GM23338 (cell line): ENCODE measurements at regions not wholly inside any gene's neighbourhood (a gene's known extent, or its start where the extent isn't known, plus 50 kb on each side); places are given as distances from the start of the nearest gene placed in this dataset.

ENCODE experiments used
- ATAC-seq: fragments of 200-7000 bp; cut with Tn5 transposase; 3 replicates; pipeline ENCODE4 v1.9.1; 2020
- DNase-seq: peaks from one replicate; pipeline ENCODE4 v3.0.0-alpha.2; 2015; ENCODE audit warnings: low spot score
- H2AFZ ChIP-seq: fragments of 200-600 bp; sonication (generic); 2 replicates; pipeline ENCODE4 v1.8.0; 2016; ENCODE audit warnings: antibody characterized with exemption, mild to moderate bottlenecking, moderate library complexity
- H3F3A ChIP-seq: fragments of 200-600 bp; sonication (generic); replicated peaks from 2 replicates; pipeline ENCODE4 v1.8.0; 2017; ENCODE audit warnings: antibody characterized with exemption, mixed run types, low read depth
- H3K27ac ChIP-seq: fragments of 200-600 bp; sonication (generic); 2 replicates; pipeline ENCODE4 v1.6.1; 2016; ENCODE audit warnings: low read depth
- H3K27me3 ChIP-seq: fragments of 200-600 bp; sonication (generic); 2 replicates; pipeline ENCODE4 v1.8.0; 2016; ENCODE audit warnings: mild to moderate bottlenecking, mixed run types, moderate library complexity; ENCODE audit not compliant: insufficient read depth
- H3K36me3 ChIP-seq: fragments of 200-600 bp; sonication (generic); 2 replicates; pipeline ENCODE4 v1.8.0; 2016; ENCODE audit warnings: mild to moderate bottlenecking; ENCODE audit not compliant: insufficient read depth
- H3K4me1 ChIP-seq: fragments of 200-600 bp; sonication (generic); 2 replicates; pipeline ENCODE4 v1.8.0; 2016; ENCODE audit warnings: mild to moderate bottlenecking, moderate library complexity; ENCODE audit not compliant: insufficient read depth
- H3K4me2 ChIP-seq: fragments of 200-600 bp; sonication (generic); 2 replicates; pipeline ENCODE4 v1.7.1; 2017; ENCODE audit warnings: mixed run types
- H3K4me3 ChIP-seq: fragments of 200-600 bp; sonication (generic); 2 replicates; pipeline ENCODE4 v1.6.1; 2016; ENCODE audit warnings: mixed run types
- H3K79me2 ChIP-seq: fragments of 200-600 bp; sonication (generic); replicated peaks from 2 replicates; pipeline ENCODE4 v1.8.0; 2017; ENCODE audit warnings: mild to moderate bottlenecking; ENCODE audit not compliant: insufficient read depth
- H3K9me2 ChIP-seq: fragments of 200-600 bp; sonication (generic); 2 replicates; pipeline ENCODE4 v1.8.0; 2017; ENCODE audit not compliant: insufficient read depth
- H4K20me1 ChIP-seq: fragments of 200-600 bp; sonication (generic); replicated peaks from 2 replicates; pipeline ENCODE4 v1.8.0; 2017; ENCODE audit warnings: mild to moderate bottlenecking; ENCODE audit not compliant: insufficient read depth
- H3K27ac Mint-ChIP-seq: 2 replicates; pipeline ENCODE4 v1.8.0; 2020; ENCODE audit warnings: inconsistent platforms, mild to moderate bottlenecking, moderate library complexity, mixed read lengths
- H3K27me3 Mint-ChIP-seq: 3 replicates; pipeline ENCODE4 v1.8.0; 2022; ENCODE audit warnings: low read depth, mild to moderate bottlenecking, moderate library complexity, mixed read lengths, inconsistent platforms; ENCODE audit not compliant: insufficient read depth, poor library complexity
- H3K36me3 Mint-ChIP-seq: 3 replicates; pipeline ENCODE4 v1.8.0; 2021; ENCODE audit warnings: low read depth, mild to moderate bottlenecking, inconsistent platforms, moderate library complexity, mixed read lengths
- H3K4me1 Mint-ChIP-seq: 3 replicates; pipeline ENCODE4 v1.8.0; 2020; ENCODE audit warnings: mild to moderate bottlenecking, inconsistent platforms, mixed read lengths
- H3K4me3 Mint-ChIP-seq: 3 replicates; pipeline ENCODE4 v1.8.0; 2021; ENCODE audit warnings: moderate library complexity, mild to moderate bottlenecking, inconsistent platforms, mixed read lengths
- H3K9me3 Mint-ChIP-seq: 3 replicates; pipeline ENCODE4 v1.8.0; 2020; ENCODE audit warnings: moderate library complexity, mild to moderate bottlenecking, inconsistent platforms, mixed read lengths
- CREB1 ChIP-seq: fragments of 250-450 bp; sonication (Bioruptor Pico); IDR thresholded peaks from 2 replicates; pipeline ENCODE4 v1.5.0; 2020; ENCODE audit warnings: low read depth, mild to moderate bottlenecking, moderate library complexity
- EZH2 ChIP-seq: fragments of 200-600 bp; sonication (generic); IDR thresholded peaks from one replicate; pipeline ENCODE4 v1.8.0; 2017; ENCODE audit warnings: antibody characterized with exemption, mild to moderate bottlenecking, low read depth; ENCODE audit not compliant: unreplicated experiment
- EZH2phosphoT487 ChIP-seq: fragments of 200-600 bp; sonication (generic); IDR thresholded peaks from one replicate; pipeline ENCODE4 v1.8.1; 2018; ENCODE audit warnings: antibody characterized with exemption; ENCODE audit not compliant: unreplicated experiment
- JUNB ChIP-seq: IDR thresholded peaks from one replicate; pipeline ENCODE4 v1.6.1; 2016; ENCODE audit warnings: antibody characterized with exemption; ENCODE audit not compliant: unreplicated experiment
- NANOG ChIP-seq: IDR thresholded peaks from 2 replicates; pipeline ENCODE4 v1.6.1; 2016; ENCODE audit warnings: antibody characterized with exemption, borderline replicate concordance
- STAT1 ChIP-seq: IDR thresholded peaks from one replicate; pipeline ENCODE4 v1.6.1; 2016; ENCODE audit warnings: antibody characterized with exemption; ENCODE audit not compliant: unreplicated experiment
- ZNF114 ChIP-seq: fragments of 250-450 bp; sonication (Bioruptor Pico); IDR thresholded peaks from 2 replicates; pipeline ENCODE4 v1.5.0; 2020; ENCODE audit warnings: mild to moderate bottlenecking, moderate library complexity
- ZNF331 ChIP-seq: fragments of 250-450 bp; sonication (Bioruptor Pico); IDR thresholded peaks from 2 replicates; pipeline ENCODE4 v1.5.0; 2020; ENCODE audit warnings: low read depth, mild to moderate bottlenecking, moderate library complexity
- TF ChIP-seq, protein P1 (sequence below): IDR thresholded peaks from one replicate; pipeline ENCODE4 v1.6.1; 2018; ENCODE audit warnings: antibody characterized with exemption; ENCODE audit not compliant: unreplicated experiment
- TF ChIP-seq, protein P2 (sequence below), 2 experiments: fragments of 200-600 bp in 1 of 2; sonication (generic) in 1 of 2; conservative IDR thresholded peaks; 2 replicates each; pipeline versions ENCODE4 v1.5.1 to v1.6.1; 2016 to 2017; ENCODE audit warnings: antibody characterized with exemption in 2 of 2, low read depth in 2 of 2, mild to moderate bottlenecking in 2 of 2, moderate library complexity in 1 of 2

DNA sequence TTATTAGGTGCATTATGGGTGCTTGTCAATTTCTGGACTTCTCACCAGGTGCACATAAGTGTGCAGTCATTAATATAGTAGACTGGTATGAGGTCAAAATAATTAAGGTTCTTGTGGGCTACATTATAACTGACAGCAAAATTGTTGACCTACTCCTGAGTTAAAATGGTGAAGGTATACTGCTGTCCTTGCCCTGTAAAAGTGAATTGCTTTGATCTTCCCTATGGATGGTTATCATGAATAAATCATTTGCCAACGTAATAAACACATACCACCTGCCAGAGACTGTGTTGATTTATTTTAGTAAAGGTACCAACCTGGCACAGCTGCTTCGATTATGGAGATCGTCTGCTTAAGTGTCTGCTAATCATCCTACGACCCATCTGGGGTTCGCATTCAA lies 201.6 kb upstream of the KCNK2 start:
- no peaks in the 10 kb centered on the region for H3K79me2 ChIP-seq
- DNase-seq (no peak), ATAC-seq (no peak)
- H3K9me3 Mint-ChIP-seq = peaks cover 3% of the 10 kb centered on the region; the same call in 1 of the 3 replicates
- no peak overlapping the region for H3K4me3 ChIP-seq
- H3K27me3 Mint-ChIP-seq = no peaks in the 10 kb centered on the region
- H3K4me2 ChIP-seq = no peak overlapping the region
- H3K27ac ChIP-seq = no peak overlapping the region
- no peaks in the 10 kb centered on the region for H3F3A ChIP-seq
- H4K20me1 ChIP-seq = no peaks in the 10 kb centered on the region
- H3K36me3 ChIP-seq = no peaks in the 10 kb centered on the region
- no peak overlapping the region for H3K4me3 Mint-ChIP-seq
- no peaks in the 10 kb centered on the region for H3K27me3 ChIP-seq
- TF ChIP-seq, protein P1, sequence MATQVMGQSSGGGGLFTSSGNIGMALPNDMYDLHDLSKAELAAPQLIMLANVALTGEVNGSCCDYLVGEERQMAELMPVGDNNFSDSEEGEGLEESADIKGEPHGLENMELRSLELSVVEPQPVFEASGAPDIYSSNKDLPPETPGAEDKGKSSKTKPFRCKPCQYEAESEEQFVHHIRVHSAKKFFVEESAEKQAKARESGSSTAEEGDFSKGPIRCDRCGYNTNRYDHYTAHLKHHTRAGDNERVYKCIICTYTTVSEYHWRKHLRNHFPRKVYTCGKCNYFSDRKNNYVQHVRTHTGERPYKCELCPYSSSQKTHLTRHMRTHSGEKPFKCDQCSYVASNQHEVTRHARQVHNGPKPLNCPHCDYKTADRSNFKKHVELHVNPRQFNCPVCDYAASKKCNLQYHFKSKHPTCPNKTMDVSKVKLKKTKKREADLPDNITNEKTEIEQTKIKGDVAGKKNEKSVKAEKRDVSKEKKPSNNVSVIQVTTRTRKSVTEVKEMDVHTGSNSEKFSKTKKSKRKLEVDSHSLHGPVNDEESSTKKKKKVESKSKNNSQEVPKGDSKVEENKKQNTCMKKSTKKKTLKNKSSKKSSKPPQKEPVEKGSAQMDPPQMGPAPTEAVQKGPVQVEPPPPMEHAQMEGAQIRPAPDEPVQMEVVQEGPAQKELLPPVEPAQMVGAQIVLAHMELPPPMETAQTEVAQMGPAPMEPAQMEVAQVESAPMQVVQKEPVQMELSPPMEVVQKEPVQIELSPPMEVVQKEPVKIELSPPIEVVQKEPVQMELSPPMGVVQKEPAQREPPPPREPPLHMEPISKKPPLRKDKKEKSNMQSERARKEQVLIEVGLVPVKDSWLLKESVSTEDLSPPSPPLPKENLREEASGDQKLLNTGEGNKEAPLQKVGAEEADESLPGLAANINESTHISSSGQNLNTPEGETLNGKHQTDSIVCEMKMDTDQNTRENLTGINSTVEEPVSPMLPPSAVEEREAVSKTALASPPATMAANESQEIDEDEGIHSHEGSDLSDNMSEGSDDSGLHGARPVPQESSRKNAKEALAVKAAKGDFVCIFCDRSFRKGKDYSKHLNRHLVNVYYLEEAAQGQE = no peak
- TF ChIP-seq EZH2phosphoT487 (no peak), ZNF114 (CRISPR knock-in tag) (no peak), ZNF331 (CRISPR knock-in tag) (no peak), CREB1 (CRISPR knock-in tag) (no peak), EZH2 (no peak), NANOG (no peak), STAT1 (no peak)
- TF ChIP-seq, protein P2, sequence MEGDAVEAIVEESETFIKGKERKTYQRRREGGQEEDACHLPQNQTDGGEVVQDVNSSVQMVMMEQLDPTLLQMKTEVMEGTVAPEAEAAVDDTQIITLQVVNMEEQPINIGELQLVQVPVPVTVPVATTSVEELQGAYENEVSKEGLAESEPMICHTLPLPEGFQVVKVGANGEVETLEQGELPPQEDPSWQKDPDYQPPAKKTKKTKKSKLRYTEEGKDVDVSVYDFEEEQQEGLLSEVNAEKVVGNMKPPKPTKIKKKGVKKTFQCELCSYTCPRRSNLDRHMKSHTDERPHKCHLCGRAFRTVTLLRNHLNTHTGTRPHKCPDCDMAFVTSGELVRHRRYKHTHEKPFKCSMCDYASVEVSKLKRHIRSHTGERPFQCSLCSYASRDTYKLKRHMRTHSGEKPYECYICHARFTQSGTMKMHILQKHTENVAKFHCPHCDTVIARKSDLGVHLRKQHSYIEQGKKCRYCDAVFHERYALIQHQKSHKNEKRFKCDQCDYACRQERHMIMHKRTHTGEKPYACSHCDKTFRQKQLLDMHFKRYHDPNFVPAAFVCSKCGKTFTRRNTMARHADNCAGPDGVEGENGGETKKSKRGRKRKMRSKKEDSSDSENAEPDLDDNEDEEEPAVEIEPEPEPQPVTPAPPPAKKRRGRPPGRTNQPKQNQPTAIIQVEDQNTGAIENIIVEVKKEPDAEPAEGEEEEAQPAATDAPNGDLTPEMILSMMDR (conservative IDR thresholded peaks at IDR 0.05; ENCODE audit: low read depth in 2 of 2) = no peak
- no peaks in the 10 kb centered on the region for H3K9me2 ChIP-seq
- H2AFZ ChIP-seq = no peak overlapping the region
- no peaks in the 10 kb centered on the region for H3K4me1 ChIP-seq
- no peak overlapping the region for H3K27ac Mint-ChIP-seq
- no peaks in the 10 kb centered on the region for H3K4me1 Mint-ChIP-seq
- no peaks in the 10 kb centered on the region; the same call in 2 of the 3 replicates for H3K36me3 Mint-ChIP-seq

DNA sequence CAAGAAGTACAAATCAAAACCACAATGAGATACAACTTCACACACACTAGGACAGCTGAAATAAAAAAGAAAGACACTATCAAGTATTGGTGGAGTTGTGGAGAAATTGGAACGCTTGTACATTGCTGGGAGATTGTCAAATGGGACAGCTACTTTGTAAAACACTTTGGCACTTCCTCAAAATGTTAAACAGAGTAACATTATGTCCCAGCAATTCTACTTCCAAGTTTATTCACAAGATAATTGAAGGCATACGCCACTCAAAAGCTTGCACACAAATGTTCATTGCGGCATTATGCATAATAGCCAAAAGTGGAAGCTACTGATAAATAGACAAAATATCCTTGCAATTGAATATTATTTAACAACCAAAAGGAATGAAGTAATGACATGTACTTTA lies 199.9 kb upstream of the KCNK2 start:
- no peak overlapping the region for H3K4me2 ChIP-seq
- H3K27ac Mint-ChIP-seq = no peak overlapping the region
- H3K27me3 ChIP-seq = no peaks in the 10 kb centered on the region
- no peaks in the 10 kb centered on the region for H3K9me2 ChIP-seq
- H3K36me3 Mint-ChIP-seq = no peaks in the 10 kb centered on the region; the same call in 2 of the 3 replicates
- H3K4me1 ChIP-seq = no peaks in the 10 kb centered on the region
- H3F3A ChIP-seq = no peaks in the 10 kb centered on the region
- H3K27ac ChIP-seq = no peak overlapping the region
- no peaks in the 10 kb centered on the region for H4K20me1 ChIP-seq
- no peaks in the 10 kb centered on the region for H3K79me2 ChIP-seq
- no peaks in the 10 kb centered on the region for H3K4me1 Mint-ChIP-seq
- ATAC-seq (no peak), DNase-seq (no peak)
- H2AFZ ChIP-seq = no peak overlapping the region
- no peaks in the 10 kb centered on the region for H3K36me3 ChIP-seq
- H3K4me3 Mint-ChIP-seq = no peak overlapping the region
- H3K27me3 Mint-ChIP-seq = no peaks in the 10 kb centered on the region
- peaks cover 5% of the 10 kb centered on the region; the same call in 1 of the 3 replicates for H3K9me3 Mint-ChIP-seq
- no peak overlapping the region for H3K4me3 ChIP-seq
- TF ChIP-seq ZNF331 (CRISPR knock-in tag) = no peak
- no peak for TF ChIP-seq EZH2phosphoT487
- no peak for TF ChIP-seq JUNB
- TF ChIP-seq, protein P1 = no peak
